ENCODE measurements at regions not wholly inside any gene's neighbourhood (a gene's known extent, or its start where the extent isn't known, plus 50 kb on each side); places are given as distances from the start of the nearest gene placed in this dataset.

GRCh38 chr20:61170496-61171320 is 81.4 kb upstream of the CDH4 start:
- Histone ChIP-seq H3K4me1 (no peaks in the 10 kb centered on the region), H3K36me3 (no peaks in the 10 kb centered on the region), H3K27me3 (no peaks in the 10 kb centered on the region), H3K9me3 (no peaks in the 10 kb centered on the region), H3K4me3 (no peak overlapping the region), H3K27ac (no peak overlapping the region)
- intact Hi-C loops (cut with DNase I): no loop called here
- TF ChIP-seq, protein P1, sequence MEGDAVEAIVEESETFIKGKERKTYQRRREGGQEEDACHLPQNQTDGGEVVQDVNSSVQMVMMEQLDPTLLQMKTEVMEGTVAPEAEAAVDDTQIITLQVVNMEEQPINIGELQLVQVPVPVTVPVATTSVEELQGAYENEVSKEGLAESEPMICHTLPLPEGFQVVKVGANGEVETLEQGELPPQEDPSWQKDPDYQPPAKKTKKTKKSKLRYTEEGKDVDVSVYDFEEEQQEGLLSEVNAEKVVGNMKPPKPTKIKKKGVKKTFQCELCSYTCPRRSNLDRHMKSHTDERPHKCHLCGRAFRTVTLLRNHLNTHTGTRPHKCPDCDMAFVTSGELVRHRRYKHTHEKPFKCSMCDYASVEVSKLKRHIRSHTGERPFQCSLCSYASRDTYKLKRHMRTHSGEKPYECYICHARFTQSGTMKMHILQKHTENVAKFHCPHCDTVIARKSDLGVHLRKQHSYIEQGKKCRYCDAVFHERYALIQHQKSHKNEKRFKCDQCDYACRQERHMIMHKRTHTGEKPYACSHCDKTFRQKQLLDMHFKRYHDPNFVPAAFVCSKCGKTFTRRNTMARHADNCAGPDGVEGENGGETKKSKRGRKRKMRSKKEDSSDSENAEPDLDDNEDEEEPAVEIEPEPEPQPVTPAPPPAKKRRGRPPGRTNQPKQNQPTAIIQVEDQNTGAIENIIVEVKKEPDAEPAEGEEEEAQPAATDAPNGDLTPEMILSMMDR (IDR thresholded peaks at IDR 0.05): no peak
- DNase-seq (ENCODE audit: low spot score in 2 of 2): no peak

DNA sequence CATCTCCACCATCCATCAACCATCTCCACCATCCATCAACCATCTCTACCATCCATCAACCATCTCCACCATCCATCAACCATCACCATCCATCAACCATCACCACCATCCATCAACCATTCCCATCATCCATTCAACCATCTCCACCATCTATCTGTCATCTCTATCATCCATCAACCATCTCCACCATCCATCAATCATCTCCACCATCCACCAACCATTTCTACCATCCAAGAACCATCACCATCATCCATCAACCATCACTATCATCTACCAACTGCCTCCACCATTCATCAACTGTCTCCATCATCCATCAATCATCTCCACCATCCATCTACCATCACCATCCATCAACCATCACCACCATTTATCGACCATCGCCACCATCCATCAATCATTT is 78.8 kb upstream of the CDH4 start:
- Histone ChIP-seq H3K4me1 (no peaks in the 10 kb centered on the region), H3K36me3 (no peaks in the 10 kb centered on the region), H3K9me3 (no peaks in the 10 kb centered on the region), H3K27me3 (no peaks in the 10 kb centered on the region), H3K27ac (no peak overlapping the region), H3K4me3 (no peak overlapping the region)
- DNase-seq (ENCODE audit: low spot score in 2 of 2): no peak
- TF ChIP-seq, protein P1 (IDR thresholded peaks at IDR 0.05): no peak
- intact Hi-C loops (cut with DNase I): no loop called here

- Histone ChIP-seq H3K4me3 (no peak overlapping the region), H3K9me3 (no peaks in the 10 kb centered on the region), H3K4me1 (no peaks in the 10 kb centered on the region), H3K27me3 (no peaks in the 10 kb centered on the region), H3K27ac (no peak overlapping the region), H3K36me3 (no peaks in the 10 kb centered on the region)
- TF ChIP-seq, protein P1 (IDR thresholded peaks at IDR 0.05): no peak
- intact Hi-C loops (cut with DNase I): no loop called here
- no peak for DNase-seq (ENCODE audit: low spot score in 2 of 2)
Measured at GRCh38 chr20:61173961-61174725, 77.9 kb upstream of the CDH4 start.

GRCh38 chr20:61176874-61177273 is 75.2 kb upstream of the CDH4 start:
- DNase-seq (ENCODE audit: low spot score in 2 of 2): no peak
- TF ChIP-seq, protein P1 (IDR thresholded peaks at IDR 0.05): no peak
- Histone ChIP-seq H3K4me3 (no peak overlapping the region), H3K27ac (no peak overlapping the region), H3K27me3 (no peaks in the 10 kb centered on the region), H3K9me3 (no peaks in the 10 kb centered on the region), H3K36me3 (no peaks in the 10 kb centered on the region), H3K4me1 (no peaks in the 10 kb centered on the region)
- intact Hi-C loops (cut with DNase I): no loop called here

GRCh38 chr20:61178551-61179071 is 73.5 kb upstream of the CDH4 start:
- no peaks in the 10 kb centered on the region for H3K36me3 ChIP-seq
- H3K9me3 ChIP-seq: no peaks in the 10 kb centered on the region
- H3K27ac ChIP-seq: no peak overlapping the region
- no peak overlapping the region for H3K4me3 ChIP-seq
- H3K4me1 ChIP-seq: no peaks in the 10 kb centered on the region
- intact Hi-C loops (cut with DNase I): no loop called here
- no peaks in the 10 kb centered on the region for H3K27me3 ChIP-seq
- TF ChIP-seq, protein P1 (IDR thresholded peaks at IDR 0.05): no peak
- DNase-seq (ENCODE audit: low spot score in 2 of 2): no peak

All from ascending aorta (tissue), 2 donors.